GM12878 (cell line): ENCODE measurements at regions not wholly inside any gene's neighbourhood (a gene's known extent, or its start where the extent isn't known, plus 50 kb on each side); places are given as distances from the start of the nearest gene placed in this dataset.

Experiments
- ATAC-seq: fragments of 200-7000 bp; cut with Tn5 transposase; 3 replicates; pipeline ENCODE4 v1.9.1; 2020; ENCODE audit warnings: mild to moderate bottlenecking, moderate library complexity
- BruUV-seq: library from RNA; stranded (reverse); fragments of 400-500 nt; replicated peaks from 2 replicates; lab custom pipeline; 2021; lab: Mats Ljungman, UMichigan
- CTCF ChIA-PET: fragments of 300-600 bp; sonication (Branson Sonifier 250); formaldehyde crosslinking; extraction: SDS; loops from one replicate; lab custom pipeline; 2021; ENCODE audit warnings: inconsistent platforms; lab: Yijun Ruan, JAX
- POLR2A ChIA-PET: fragments of 350-600 bp; formaldehyde crosslinking; extraction: SDS; loops from one replicate; lab custom pipeline; 2021; ENCODE audit warnings: inconsistent platforms; lab: Charles Lee
- RAD21 ChIA-PET: fragments of 300-600 bp; sonication (Branson Sonifier 250); formaldehyde crosslinking; loops from one replicate; lab custom pipeline; 2023; ENCODE audit warnings: antibody characterized with exemption; ENCODE audit not compliant: unreplicated experiment; lab: Charles Lee
- SMC1A ChIA-PET: fragments of 300-600 bp; sonication (Branson Sonifier 250); formaldehyde crosslinking; loops from one replicate; lab custom pipeline; 2023; ENCODE audit not compliant: unreplicated experiment, uncharacterized antibody; lab: Charles Lee
- DNase-seq: peaks from one replicate; pipeline ENCODE4 v3.0.0-alpha.2; 2011; ENCODE audit warnings: low read depth, low spot score
- FAIRE-seq: peaks from 3 replicates; lab custom pipeline; 2011; peaks lifted over from hg19 to GRCh38; lab: Jason Lieb, UNC
- H2AFZ ChIP-seq: 2 replicates; pipeline ENCODE4 v1.6.0; 2011; ENCODE audit warnings: low read depth, low read length, control low read depth; ENCODE audit not compliant: control insufficient read depth
- H3K27ac ChIP-seq: 2 replicates; pipeline ENCODE4 v1.5.1; 2011; ENCODE audit warnings: control low read depth; ENCODE audit not compliant: control insufficient read depth, insufficient read depth
- H3K27me3 ChIP-seq, 2 experiments: replicated peaks in 1 of 2; 2 replicates each; pipeline versions ENCODE4 v1.6.0 to v1.6.1; 2011; ENCODE audit warnings: low read length in 1 of 2; ENCODE audit not compliant: control insufficient read depth in 2 of 2, insufficient read depth in 2 of 2
- H3K36me3 ChIP-seq, 2 experiments: 2 replicates each; pipeline ENCODE4 v1.5.1; 2011; ENCODE audit warnings: low read length in 1 of 2; ENCODE audit not compliant: control insufficient read depth in 2 of 2, insufficient read depth in 2 of 2
- H3K4me1 ChIP-seq: 2 replicates; pipeline ENCODE4 v1.6.1; 2011; ENCODE audit warnings: mild to moderate bottlenecking, low read length, moderate library complexity, mixed read lengths; ENCODE audit not compliant: control insufficient read depth, insufficient read depth
- H3K4me2 ChIP-seq: 2 replicates; pipeline ENCODE4 v1.6.0; 2011; ENCODE audit warnings: control low read depth; ENCODE audit not compliant: control insufficient read depth, insufficient read depth
- H3K4me3 ChIP-seq: fragments of 200-600 bp; sonication (generic); 2 replicates; pipeline ENCODE4 v1.5.1; 2016
- H3K79me2 ChIP-seq: 2 replicates; pipeline ENCODE4 v1.6.0; 2011; ENCODE audit warnings: low read length; ENCODE audit not compliant: control insufficient read depth, insufficient read depth
- H3K9ac ChIP-seq: 2 replicates; pipeline ENCODE4 v1.8.0; 2011; ENCODE audit warnings: low read length, control low read depth, mixed read lengths; ENCODE audit not compliant: control insufficient read depth, insufficient read depth
- H3K9me3 ChIP-seq: replicated peaks from 3 replicates; pipeline ENCODE4 v1.5.1; 2011; ENCODE audit warnings: mild to moderate bottlenecking, low read length; ENCODE audit not compliant: control insufficient read depth, insufficient read depth
- H4K20me1 ChIP-seq: 2 replicates; pipeline ENCODE4 v1.6.0; 2011; ENCODE audit not compliant: control insufficient read depth, insufficient read depth
- ASH2L ChIP-seq: fragments of 300-600, 200-600 bp; sonication (generic); IDR thresholded peaks from 2 replicates; pipeline ENCODE4 v1.6.1; 2017; ENCODE audit warnings: low read depth, mild to moderate bottlenecking, borderline replicate concordance
- CHD4 ChIP-seq: fragments of 200-600 bp; sonication (generic); IDR thresholded peaks from 2 replicates; pipeline ENCODE4 v1.6.1; 2016; ENCODE audit warnings: mild to moderate bottlenecking
- FOXK2 ChIP-seq: fragments of 450-650 bp; IDR thresholded peaks from 2 replicates; pipeline ENCODE4 v1.6.1; 2017; ENCODE audit warnings: mild to moderate bottlenecking, moderate library complexity
- HCFC1 ChIP-seq: fragments of 150-350 bp; IDR thresholded peaks from 2 replicates; pipeline ENCODE4 v1.6.1; 2014; ENCODE audit warnings: low read length
- IKZF2 ChIP-seq, 2 experiments: fragments of 450-650 bp; IDR thresholded peaks; 2 replicates each; pipeline ENCODE4 v1.6.1; 2017; ENCODE audit warnings: mild to moderate bottlenecking in 2 of 2, moderate library complexity in 2 of 2
- NR2F1 ChIP-seq: fragments of 450-650 bp; conservative IDR thresholded peaks from 2 replicates; pipeline ENCODE4 v1.6.1; 2017; ENCODE audit warnings: mild to moderate bottlenecking
- RUNX3 ChIP-seq: IDR thresholded peaks from 2 replicates; pipeline ENCODE4 v1.6.1; 2012; ENCODE audit warnings: low read length, inconsistent platforms
- ZNF274 ChIP-seq: IDR thresholded peaks from one replicate; pipeline ENCODE4 v1.8.0; 2011; ENCODE audit not compliant: insufficient read length, insufficient read depth
- WGBS: methylation state at CpG from one replicate; pipeline ENCODE4 v1.1.6; 2016; ENCODE audit warnings: low lambda C conversion rate; ENCODE audit not compliant: insufficient replicate concordance, insufficient coverage; ENCODE audit errors: missing lambda C conversion rate; 5-methylcytosine and 5-hydroxymethylcytosine counted together
- in situ Hi-C: fragments of 300-500 bp; cut with MboI; formaldehyde crosslinking; loops from 9 replicates; pipeline ENCODE4 v1.14.3; 2018; ENCODE audit warnings: mixed read lengths
- intact Hi-C: fragments of 100-400 bp; cut with micrococcal nuclease; formaldehyde crosslinking; loops from one replicate; pipeline ENCODE4 v1.14.2; 2022; ENCODE audit not compliant: unreplicated experiment
- TF ChIP-seq, protein P1 (sequence below): IDR thresholded peaks from 2 replicates; pipeline ENCODE4 v1.6.1; 2011; ENCODE audit warnings: borderline replicate concordance, low read depth, mild to moderate bottlenecking, moderate library complexity, low read length; ENCODE audit not compliant: insufficient read depth, poor library complexity, severe bottlenecking
- TF ChIP-seq, protein P2 (sequence below): fragments of 450-650 bp; IDR thresholded peaks from 2 replicates; pipeline ENCODE4 v1.6.1; 2017; ENCODE audit warnings: low read depth, mild to moderate bottlenecking, moderate library complexity
- TF ChIP-seq, protein P3 (sequence below): fragments of 150-350 bp; IDR thresholded peaks from 2 replicates; pipeline ENCODE4 v1.6.1; 2016; ENCODE audit warnings: low read depth, low read length

GRCh38 chr13:93173654-93174053 lies 53.0 kb upstream of the GPC6 start:
- Histone ChIP-seq H3K79me2 (no peaks in the 10 kb centered on the region), H2AFZ (no peak overlapping the region), H3K4me1 (no peaks in the 10 kb centered on the region), H3K27ac (no peak overlapping the region), H3K4me2 (no peak overlapping the region), H4K20me1 (no peaks in the 10 kb centered on the region), H3K27me3 (no peaks in the 10 kb centered on the region), H3K9me3 (no peaks in the 10 kb centered on the region), H3K9ac (no peak overlapping the region), H3K36me3 (no peaks in the 10 kb centered on the region), H3K4me3 (no peak overlapping the region)
- WGBS, result 0% methylated on average over 1 of the region's 1 CpG
- ATAC-seq, result no peak
- intact Hi-C loops, result loop anchor here (10.0 kb wide), 1 partner anchor 1191 kb away; no protein-coding TSS in a partner anchor
- no peak for FAIRE-seq
- ChIA-PET POLR2A (no interaction called here), RAD21 (no interaction called here), CTCF (no interaction called here), SMC1A (interaction anchor here (0.6 kb wide), 1 partner anchor 1195 kb away, joined by 3 read pairs; no protein-coding TSS in a partner anchor)
- TF ChIP-seq IKZF2 (IDR thresholded peaks at IDR 0.05) (no peak), FOXK2 (no peak), NR2F1 (no peak), HCFC1 (no peak), RUNX3 (no peak), ZNF274 (no peak), ASH2L (no peak), CHD4 (no peak)
- TF ChIP-seq, protein P1, sequence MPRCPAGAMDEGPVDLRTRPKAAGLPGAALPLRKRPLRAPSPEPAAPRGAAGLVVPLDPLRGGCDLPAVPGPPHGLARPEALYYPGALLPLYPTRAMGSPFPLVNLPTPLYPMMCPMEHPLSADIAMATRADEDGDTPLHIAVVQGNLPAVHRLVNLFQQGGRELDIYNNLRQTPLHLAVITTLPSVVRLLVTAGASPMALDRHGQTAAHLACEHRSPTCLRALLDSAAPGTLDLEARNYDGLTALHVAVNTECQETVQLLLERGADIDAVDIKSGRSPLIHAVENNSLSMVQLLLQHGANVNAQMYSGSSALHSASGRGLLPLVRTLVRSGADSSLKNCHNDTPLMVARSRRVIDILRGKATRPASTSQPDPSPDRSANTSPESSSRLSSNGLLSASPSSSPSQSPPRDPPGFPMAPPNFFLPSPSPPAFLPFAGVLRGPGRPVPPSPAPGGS, result no peak
- TF ChIP-seq, protein P2, sequence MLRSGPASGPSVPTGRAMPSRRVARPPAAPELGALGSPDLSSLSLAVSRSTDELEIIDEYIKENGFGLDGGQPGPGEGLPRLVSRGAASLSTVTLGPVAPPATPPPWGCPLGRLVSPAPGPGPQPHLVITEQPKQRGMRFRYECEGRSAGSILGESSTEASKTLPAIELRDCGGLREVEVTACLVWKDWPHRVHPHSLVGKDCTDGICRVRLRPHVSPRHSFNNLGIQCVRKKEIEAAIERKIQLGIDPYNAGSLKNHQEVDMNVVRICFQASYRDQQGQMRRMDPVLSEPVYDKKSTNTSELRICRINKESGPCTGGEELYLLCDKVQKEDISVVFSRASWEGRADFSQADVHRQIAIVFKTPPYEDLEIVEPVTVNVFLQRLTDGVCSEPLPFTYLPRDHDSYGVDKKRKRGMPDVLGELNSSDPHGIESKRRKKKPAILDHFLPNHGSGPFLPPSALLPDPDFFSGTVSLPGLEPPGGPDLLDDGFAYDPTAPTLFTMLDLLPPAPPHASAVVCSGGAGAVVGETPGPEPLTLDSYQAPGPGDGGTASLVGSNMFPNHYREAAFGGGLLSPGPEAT, result no peak
- TF ChIP-seq, protein P3, sequence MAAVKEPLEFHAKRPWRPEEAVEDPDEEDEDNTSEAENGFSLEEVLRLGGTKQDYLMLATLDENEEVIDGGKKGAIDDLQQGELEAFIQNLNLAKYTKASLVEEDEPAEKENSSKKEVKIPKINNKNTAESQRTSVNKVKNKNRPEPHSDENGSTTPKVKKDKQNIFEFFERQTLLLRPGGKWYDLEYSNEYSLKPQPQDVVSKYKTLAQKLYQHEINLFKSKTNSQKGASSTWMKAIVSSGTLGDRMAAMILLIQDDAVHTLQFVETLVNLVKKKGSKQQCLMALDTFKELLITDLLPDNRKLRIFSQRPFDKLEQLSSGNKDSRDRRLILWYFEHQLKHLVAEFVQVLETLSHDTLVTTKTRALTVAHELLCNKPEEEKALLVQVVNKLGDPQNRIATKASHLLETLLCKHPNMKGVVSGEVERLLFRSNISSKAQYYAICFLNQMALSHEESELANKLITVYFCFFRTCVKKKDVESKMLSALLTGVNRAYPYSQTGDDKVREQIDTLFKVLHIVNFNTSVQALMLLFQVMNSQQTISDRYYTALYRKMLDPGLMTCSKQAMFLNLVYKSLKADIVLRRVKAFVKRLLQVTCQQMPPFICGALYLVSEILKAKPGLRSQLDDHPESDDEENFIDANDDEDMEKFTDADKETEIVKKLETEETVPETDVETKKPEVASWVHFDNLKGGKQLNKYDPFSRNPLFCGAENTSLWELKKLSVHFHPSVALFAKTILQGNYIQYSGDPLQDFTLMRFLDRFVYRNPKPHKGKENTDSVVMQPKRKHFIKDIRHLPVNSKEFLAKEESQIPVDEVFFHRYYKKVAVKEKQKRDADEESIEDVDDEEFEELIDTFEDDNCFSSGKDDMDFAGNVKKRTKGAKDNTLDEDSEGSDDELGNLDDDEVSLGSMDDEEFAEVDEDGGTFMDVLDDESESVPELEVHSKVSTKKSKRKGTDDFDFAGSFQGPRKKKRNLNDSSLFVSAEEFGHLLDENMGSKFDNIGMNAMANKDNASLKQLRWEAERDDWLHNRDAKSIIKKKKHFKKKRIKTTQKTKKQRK, result no peak
- DNase-seq, result no peak
- no TSS peak for BruUV-seq
- in situ Hi-C loops, result no loop called here
